ENCODE measurements at regions not wholly inside any gene's neighbourhood (a gene's known extent, or its start where the extent isn't known, plus 50 kb on each side); places are given as distances from the start of the nearest gene placed in this dataset.

GRCh38 chr2:192369969-192370368 lies 175.2 kb upstream of the TMEFF2 start:
- DNase-seq = no peak

- DNase-seq = no peak
Observed at GRCh38 chr2:192357217-192357616, 162.5 kb upstream of the TMEFF2 start.

- no peak for DNase-seq
Observed at GRCh38 chr2:192354512-192355244, 159.9 kb upstream of the TMEFF2 start.

GRCh38 chr2:192347542-192347941 lies 152.8 kb upstream of the TMEFF2 start:
- no peak for DNase-seq

GRCh38 chr2:192345287-192345686 lies 150.6 kb upstream of the TMEFF2 start:
- DNase-seq = no peak

- DNase-seq = no peak
Observed at GRCh38 chr2:192333642-192334041, 138.9 kb upstream of the TMEFF2 start.

- DNase-seq = no peak
Observed at GRCh38 chr2:192328297-192328696, 133.6 kb upstream of the TMEFF2 start.

GRCh38 chr2:192327576-192327975 lies 132.8 kb upstream of the TMEFF2 start:
- no peak for DNase-seq

- DNase-seq = no peak
Observed at GRCh38 chr2:192315543-192315942, 120.8 kb upstream of the TMEFF2 start.

- no peak for DNase-seq
Observed at GRCh38 chr2:192314800-192315481, 120.2 kb upstream of the TMEFF2 start.

- no peak for DNase-seq
Observed at GRCh38 chr2:192313773-192314172, 119.0 kb upstream of the TMEFF2 start.

GRCh38 chr2:192311701-192312460 lies 117.1 kb upstream of the TMEFF2 start:
- no peak for DNase-seq

GRCh38 chr2:192307530-192307929 lies 112.8 kb upstream of the TMEFF2 start:
- DNase-seq = no peak

GRCh38 chr2:192298664-192299063 lies 103.9 kb upstream of the TMEFF2 start:
- DNase-seq = no peak

GRCh38 chr2:192292478-192292877 lies 97.7 kb upstream of the TMEFF2 start:
- no peak for DNase-seq

GRCh38 chr2:192288295-192288694 lies 93.6 kb upstream of the TMEFF2 start:
- DNase-seq = no peak

GRCh38 chr2:192286093-192286701 lies 91.5 kb upstream of the TMEFF2 start:
- DNase-seq = no peak

GRCh38 chr2:192283450-192283849 lies 88.7 kb upstream of the TMEFF2 start:
- no peak for DNase-seq

- DNase-seq = no peak
Observed at GRCh38 chr2:192278701-192279100, 84.0 kb upstream of the TMEFF2 start.

- no peak for DNase-seq
Observed at GRCh38 chr2:192277494-192278109, 82.9 kb upstream of the TMEFF2 start.

- DNase-seq = no peak
Observed at GRCh38 chr2:192275632-192276031, 80.9 kb upstream of the TMEFF2 start.

- no peak for DNase-seq
Observed at GRCh38 chr2:192267484-192267883, 72.8 kb upstream of the TMEFF2 start.

GRCh38 chr2:192265751-192266150 lies 71.0 kb upstream of the TMEFF2 start:
- DNase-seq = no peak

All from activated naive CD4-positive, alpha-beta T cell treated with Interleukin-2 at 50 U/mL for 16 hours (primary cell).